T-helper 1 cell treated with Interleukin-12 subunit alpha and Interleukin-12 subunit beta and Interleukin-4 antibody, amounts not matched to agents 30 μg/mL and 1 μg/mL, for 36 hours (primary cell): ENCODE measurements at regions not wholly inside any gene's neighbourhood (a gene's known extent, or its start where the extent isn't known, plus 50 kb on each side); places are given as distances from the start of the nearest gene placed in this dataset.

Source experiments
- H3K27ac Mint-ChIP-seq: one replicate; pipeline ENCODE4 v1.8.0; 2021; ENCODE audit warnings: mild to moderate bottlenecking, mixed read lengths
- H3K27me3 Mint-ChIP-seq: one replicate; pipeline ENCODE4 v1.8.0; 2021; ENCODE audit warnings: low read depth, mixed read lengths
- H3K36me3 Mint-ChIP-seq: one replicate; pipeline ENCODE4 v1.8.0; 2021; ENCODE audit warnings: low read depth, mixed read lengths
- H3K4me1 Mint-ChIP-seq: one replicate; pipeline ENCODE4 v1.8.0; 2021; ENCODE audit warnings: low read depth, mixed read lengths
- H3K4me3 Mint-ChIP-seq: one replicate; pipeline ENCODE4 v1.8.0; 2021; ENCODE audit warnings: mild to moderate bottlenecking, moderate library complexity, mixed read lengths
- H3K9me3 Mint-ChIP-seq: one replicate; pipeline ENCODE4 v1.8.0; 2021; ENCODE audit warnings: mixed read lengths

- no peak overlapping the region for H3K4me3 Mint-ChIP-seq
- H3K36me3 Mint-ChIP-seq = no peaks in the 10 kb centered on the region
- H3K9me3 Mint-ChIP-seq = no peaks in the 10 kb centered on the region
- H3K27me3 Mint-ChIP-seq = peaks cover 9% of the 10 kb centered on the region
- H3K27ac Mint-ChIP-seq = no peak overlapping the region
- no peaks in the 10 kb centered on the region for H3K4me1 Mint-ChIP-seq
These were observed 202.9 kb upstream of the JARID2 start for GRCh38 chr6:15042938-15043337.

- Mint-ChIP-seq H3K27me3 (peaks cover 9% of the 10 kb centered on the region), H3K4me3 (no peak overlapping the region), H3K36me3 (no peaks in the 10 kb centered on the region), H3K27ac (no peak overlapping the region), H3K4me1 (peaks cover 6% of the 10 kb centered on the region), H3K9me3 (no peaks in the 10 kb centered on the region)
These were observed 201.6 kb upstream of the JARID2 start for GRCh38 chr6:15044146-15044882.

GRCh38 chr6:15044948-15045347 is 200.9 kb upstream of the JARID2 start:
- H3K4me1 Mint-ChIP-seq = peaks cover 6% of the 10 kb centered on the region
- no peaks in the 10 kb centered on the region for H3K9me3 Mint-ChIP-seq
- no peak overlapping the region for H3K27ac Mint-ChIP-seq
- H3K27me3 Mint-ChIP-seq = peaks cover 9% of the 10 kb centered on the region
- H3K4me3 Mint-ChIP-seq = no peak overlapping the region
- H3K36me3 Mint-ChIP-seq = no peaks in the 10 kb centered on the region

GRCh38 chr6:15046751-15047150 is 199.1 kb upstream of the JARID2 start:
- Mint-ChIP-seq H3K36me3 (no peaks in the 10 kb centered on the region), H3K4me1 (peaks cover 6% of the 10 kb centered on the region), H3K27ac (no peak overlapping the region), H3K4me3 (no peak overlapping the region), H3K27me3 (peaks cover 9% of the 10 kb centered on the region), H3K9me3 (no peaks in the 10 kb centered on the region)

GRCh38 chr6:15048367-15048766 is 197.5 kb upstream of the JARID2 start:
- Mint-ChIP-seq H3K4me3 (no peak overlapping the region), H3K27ac (peak overlapping the region; percentile 11), H3K9me3 (no peaks in the 10 kb centered on the region), H3K36me3 (no peaks in the 10 kb centered on the region), H3K27me3 (peaks cover 9% of the 10 kb centered on the region), H3K4me1 (peaks cover 6% of the 10 kb centered on the region)

GRCh38 chr6:15058200-15059061 is 187.4 kb upstream of the JARID2 start:
- H3K27ac Mint-ChIP-seq = no peak overlapping the region
- H3K4me3 Mint-ChIP-seq = no peak overlapping the region
- H3K27me3 Mint-ChIP-seq = no peaks in the 10 kb centered on the region
- no peaks in the 10 kb centered on the region for H3K9me3 Mint-ChIP-seq
- no peaks in the 10 kb centered on the region for H3K36me3 Mint-ChIP-seq
- peaks cover 8% of the 10 kb centered on the region for H3K4me1 Mint-ChIP-seq

- Mint-ChIP-seq H3K36me3 (no peaks in the 10 kb centered on the region), H3K27me3 (no peaks in the 10 kb centered on the region), H3K9me3 (no peaks in the 10 kb centered on the region), H3K4me3 (no peak overlapping the region), H3K27ac (no peak overlapping the region), H3K4me1 (peaks cover 8% of the 10 kb centered on the region)
These were observed 184.7 kb upstream of the JARID2 start for GRCh38 chr6:15061180-15061641.

GRCh38 chr6:15061908-15062515 is 183.9 kb upstream of the JARID2 start:
- Mint-ChIP-seq H3K27me3 (no peaks in the 10 kb centered on the region), H3K4me3 (no peak overlapping the region), H3K36me3 (no peaks in the 10 kb centered on the region), H3K27ac (no peak overlapping the region), H3K4me1 (peaks cover 8% of the 10 kb centered on the region), H3K9me3 (no peaks in the 10 kb centered on the region)

- H3K27ac Mint-ChIP-seq = no peak overlapping the region
- no peaks in the 10 kb centered on the region for H3K27me3 Mint-ChIP-seq
- H3K36me3 Mint-ChIP-seq = no peaks in the 10 kb centered on the region
- peaks cover 8% of the 10 kb centered on the region for H3K4me1 Mint-ChIP-seq
- no peaks in the 10 kb centered on the region for H3K9me3 Mint-ChIP-seq
- H3K4me3 Mint-ChIP-seq = no peak overlapping the region
These were observed 183.2 kb upstream of the JARID2 start for GRCh38 chr6:15062516-15063252.

- no peak overlapping the region for H3K27ac Mint-ChIP-seq
- no peaks in the 10 kb centered on the region for H3K27me3 Mint-ChIP-seq
- no peaks in the 10 kb centered on the region for H3K36me3 Mint-ChIP-seq
- peaks cover 6% of the 10 kb centered on the region for H3K4me1 Mint-ChIP-seq
- H3K9me3 Mint-ChIP-seq = no peaks in the 10 kb centered on the region
- H3K4me3 Mint-ChIP-seq = no peak overlapping the region
These were observed 182.5 kb upstream of the JARID2 start for GRCh38 chr6:15063253-15063853.

GRCh38 chr6:15065261-15065989 is 180.4 kb upstream of the JARID2 start:
- Mint-ChIP-seq H3K4me3 (no peak overlapping the region), H3K9me3 (peaks cover 4% of the 10 kb centered on the region)

GRCh38 chr6:15066089-15066758 is 179.6 kb upstream of the JARID2 start:
- Mint-ChIP-seq H3K4me1 (no peaks in the 10 kb centered on the region), H3K36me3 (no peaks in the 10 kb centered on the region), H3K27ac (no peak overlapping the region), H3K27me3 (no peaks in the 10 kb centered on the region), H3K9me3 (peaks cover 5% of the 10 kb centered on the region), H3K4me3 (no peak overlapping the region)

More at GRCh38 chr6:15065261-15065989, 180.4 kb upstream of the JARID2 start:
- Mint-ChIP-seq H3K27me3 (no peaks in the 10 kb centered on the region), H3K27ac (no peak overlapping the region), H3K4me1 (no peaks in the 10 kb centered on the region), H3K36me3 (no peaks in the 10 kb centered on the region)

GRCh38 chr6:15073344-15073789 is 172.5 kb upstream of the JARID2 start:
- no peak overlapping the region for H3K27ac Mint-ChIP-seq
- H3K4me3 Mint-ChIP-seq = no peak overlapping the region
- H3K36me3 Mint-ChIP-seq = no peaks in the 10 kb centered on the region
- H3K9me3 Mint-ChIP-seq = peaks cover 5% of the 10 kb centered on the region
- H3K27me3 Mint-ChIP-seq = no peaks in the 10 kb centered on the region
- H3K4me1 Mint-ChIP-seq = peaks cover 3% of the 10 kb centered on the region
